ENCODE measurements at regions not wholly inside any gene's neighbourhood (a gene's known extent, or its start where the extent isn't known, plus 50 kb on each side); places are given as distances from the start of the nearest gene placed in this dataset.

DNA sequence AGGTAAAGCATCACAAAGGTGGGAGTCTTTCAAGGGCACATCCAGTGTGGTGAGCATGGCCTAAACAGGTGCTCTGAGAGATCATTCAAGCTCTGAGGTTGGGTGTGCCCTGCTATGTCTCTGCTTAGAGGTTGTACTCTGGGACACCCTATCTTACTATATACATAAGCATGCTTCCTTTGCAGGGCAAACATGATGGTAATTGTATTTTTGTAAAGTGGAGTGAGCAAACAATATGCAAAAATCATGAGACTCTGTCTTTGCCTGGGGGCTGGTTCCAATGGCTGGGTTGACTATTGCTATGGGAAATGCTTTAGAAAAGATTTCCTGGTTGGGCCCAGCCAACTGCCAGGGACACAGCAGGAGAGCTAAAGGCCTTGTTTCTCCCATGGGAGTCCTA lies 315.1 kb upstream of the TLE3 start:
- Histone ChIP-seq H3K27ac (no peak overlapping the region; the same call in 1 of the 2 replicates), H3K36me3 (ENCODE audit: insufficient read depth, low read length) (no peaks in the 10 kb centered on the region), H3K4me3 (no peak overlapping the region; the same call in 1 of the 2 replicates), H3K9me3 (ENCODE audit: low read depth, low read length) (no peaks in the 10 kb centered on the region), H3K9ac (ENCODE audit: insufficient read length) (no peak overlapping the region)
- peak; percentile 45 for DNase-seq (ENCODE audit: low read depth, low spot score)
- TF ChIP-seq FOXP2 (optimal IDR thresholded peaks at IDR 0.05; ENCODE audit: control extremely low read depth, extremely low read length, insufficient read depth): no peak
- TF ChIP-seq POLR2AphosphoS5 (IDR thresholded peaks at IDR 0.05; ENCODE audit: borderline replicate concordance, low read depth, low read length): no peak
- TF ChIP-seq EZH2 (IDR thresholded peaks at IDR 0.05): no peak

DNA sequence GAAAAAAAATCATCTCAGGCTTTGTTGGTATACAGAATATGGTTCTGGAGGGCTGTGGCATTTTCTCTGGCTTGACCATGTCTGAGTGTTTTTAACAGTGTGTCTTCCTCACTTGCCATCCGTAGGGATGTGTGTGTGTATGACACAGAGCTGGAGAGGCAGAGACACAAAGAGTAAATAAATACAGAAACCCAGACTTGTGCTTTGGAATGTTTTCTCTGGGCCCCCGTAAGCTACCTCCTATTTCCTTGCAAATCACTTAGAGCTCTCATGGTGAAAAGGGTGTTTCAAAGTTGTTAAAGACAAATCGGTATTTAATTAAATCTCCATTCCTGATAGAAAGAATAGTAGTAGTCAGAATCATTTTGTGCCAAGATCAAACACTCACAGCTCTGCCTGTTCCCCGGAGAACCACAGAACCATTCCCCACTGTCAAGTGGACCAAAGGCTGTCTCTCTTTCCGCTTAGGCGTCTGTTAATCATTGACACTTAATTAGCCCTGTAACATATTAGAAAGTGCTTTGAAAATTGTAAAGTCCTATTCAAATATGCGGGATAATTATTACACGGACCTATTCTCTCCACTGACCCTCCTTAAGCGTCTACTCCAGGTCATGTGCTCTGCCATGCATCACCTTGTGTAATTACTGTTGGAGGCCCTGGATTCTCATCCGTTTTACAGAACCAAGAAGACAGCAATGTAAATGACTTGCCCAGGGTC lies 313.6 kb upstream of the TLE3 start:
- Histone ChIP-seq H3K9ac (ENCODE audit: insufficient read length) (no peak overlapping the region), H3K4me3 (no peak overlapping the region), H3K36me3 (ENCODE audit: insufficient read depth, low read length) (no peaks in the 10 kb centered on the region), H3K9me3 (ENCODE audit: low read depth, low read length) (no peaks in the 10 kb centered on the region), H3K27ac (no peak overlapping the region)
- DNase-seq (ENCODE audit: low read depth, low spot score): no peak
- TF ChIP-seq FOXP2 (optimal IDR thresholded peaks at IDR 0.05; ENCODE audit: control extremely low read depth, extremely low read length, insufficient read depth) (no peak), EZH2 (IDR thresholded peaks at IDR 0.05) (no peak), POLR2AphosphoS5 (IDR thresholded peaks at IDR 0.05; ENCODE audit: borderline replicate concordance, low read depth, low read length) (no peak)

DNA sequence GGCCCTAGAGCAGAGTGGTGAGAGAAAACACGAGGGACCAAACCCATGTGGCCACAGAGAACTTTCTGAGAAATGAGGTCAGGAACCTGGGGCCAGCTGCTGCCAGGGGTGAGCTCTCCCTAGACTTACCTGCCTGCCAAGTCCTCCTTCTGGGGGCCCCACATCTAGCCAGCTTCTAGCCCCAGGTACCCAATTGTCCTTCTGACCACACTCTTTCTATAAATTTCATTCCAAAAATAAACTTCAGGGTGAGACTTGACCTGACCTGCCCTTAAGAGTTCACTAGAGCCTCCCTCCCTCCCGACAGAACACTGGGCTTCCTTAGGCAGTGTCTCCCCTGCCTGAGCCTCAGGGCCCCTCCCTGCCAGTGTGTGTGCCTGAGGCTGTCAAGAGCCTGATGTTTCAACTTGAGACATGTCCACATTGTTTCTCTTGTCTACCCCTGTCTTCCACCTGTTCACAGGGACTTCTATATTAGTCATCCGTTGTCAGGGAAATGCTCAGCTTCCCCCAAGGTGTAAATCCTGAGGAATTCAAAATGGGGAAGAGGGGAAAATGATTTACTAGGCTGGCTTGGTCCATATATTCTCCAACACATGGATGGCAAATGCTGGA lies 312.8 kb upstream of the TLE3 start:
- DNase-seq (ENCODE audit: low read depth, low spot score): no peak
- TF ChIP-seq POLR2AphosphoS5 (IDR thresholded peaks at IDR 0.05; ENCODE audit: borderline replicate concordance, low read depth, low read length): no peak
- no peak for TF ChIP-seq EZH2 (IDR thresholded peaks at IDR 0.05)
- TF ChIP-seq FOXP2 (optimal IDR thresholded peaks at IDR 0.05; ENCODE audit: control extremely low read depth, extremely low read length, insufficient read depth): no peak
- no peak overlapping the region for H3K4me3 ChIP-seq
- H3K9me3 ChIP-seq (ENCODE audit: low read depth, low read length): no peaks in the 10 kb centered on the region
- no peak overlapping the region for H3K27ac ChIP-seq
- no peak overlapping the region for H3K9ac ChIP-seq (ENCODE audit: insufficient read length)
- H3K36me3 ChIP-seq (ENCODE audit: insufficient read depth, low read length): no peaks in the 10 kb centered on the region

DNA sequence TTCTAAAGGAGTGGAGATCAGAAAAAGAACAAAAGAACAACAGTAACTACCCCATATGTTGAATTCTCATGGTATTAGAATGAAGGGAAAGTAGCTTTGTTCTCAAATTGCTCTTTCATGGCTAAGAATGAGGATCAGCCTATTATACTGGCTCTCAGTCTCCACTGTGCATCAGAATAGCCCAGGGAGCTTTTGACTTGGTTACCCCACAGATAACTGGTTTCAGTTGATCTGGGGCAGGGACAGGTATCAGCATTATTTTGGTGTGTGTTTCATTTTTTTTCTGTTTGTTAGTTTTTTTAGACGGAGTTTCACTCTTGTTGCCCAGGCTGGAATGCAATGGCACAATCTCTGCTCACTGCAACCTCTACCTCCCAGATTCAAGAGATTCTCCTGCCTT lies 311.7 kb upstream of the TLE3 start:
- no peak overlapping the region for H3K4me3 ChIP-seq
- TF ChIP-seq FOXP2 (optimal IDR thresholded peaks at IDR 0.05; ENCODE audit: control extremely low read depth, extremely low read length, insufficient read depth): no peak
- no peak for TF ChIP-seq POLR2AphosphoS5 (IDR thresholded peaks at IDR 0.05; ENCODE audit: borderline replicate concordance, low read depth, low read length)
- no peak for TF ChIP-seq EZH2 (IDR thresholded peaks at IDR 0.05)
- H3K9ac ChIP-seq (ENCODE audit: insufficient read length): no peak overlapping the region
- no peak for DNase-seq (ENCODE audit: low read depth, low spot score)
- H3K36me3 ChIP-seq (ENCODE audit: insufficient read depth, low read length): no peaks in the 10 kb centered on the region
- no peaks in the 10 kb centered on the region for H3K9me3 ChIP-seq (ENCODE audit: low read depth, low read length)
- no peak overlapping the region for H3K27ac ChIP-seq

DNA sequence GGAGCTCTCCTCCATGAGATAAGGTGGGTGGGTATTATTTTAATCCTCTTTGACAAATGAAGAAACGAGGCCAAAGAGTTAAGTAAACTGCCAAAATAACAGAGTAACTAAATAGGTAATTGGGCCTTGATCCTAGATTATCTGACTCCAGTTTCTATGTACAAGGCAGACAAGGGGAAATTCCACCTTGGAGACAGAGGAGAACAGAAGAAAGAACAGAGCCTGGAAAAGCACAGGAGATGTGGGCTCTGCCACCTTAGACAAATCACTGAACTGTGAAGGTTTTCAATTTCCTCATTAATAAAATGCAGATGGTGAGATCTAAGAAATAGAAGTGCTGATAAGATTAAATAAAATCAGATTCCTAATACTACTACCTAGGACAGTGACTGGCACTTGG lies 310.2 kb upstream of the TLE3 start:
- Histone ChIP-seq H3K27ac (no peak overlapping the region), H3K4me3 (no peak overlapping the region), H3K36me3 (ENCODE audit: insufficient read depth, low read length) (no peaks in the 10 kb centered on the region), H3K9me3 (ENCODE audit: low read depth, low read length) (no peaks in the 10 kb centered on the region), H3K9ac (ENCODE audit: insufficient read length) (no peak overlapping the region)
- DNase-seq (ENCODE audit: low read depth, low spot score): no peak
- TF ChIP-seq EZH2 (IDR thresholded peaks at IDR 0.05) (no peak), POLR2AphosphoS5 (IDR thresholded peaks at IDR 0.05; ENCODE audit: borderline replicate concordance, low read depth, low read length) (no peak), FOXP2 (optimal IDR thresholded peaks at IDR 0.05; ENCODE audit: control extremely low read depth, extremely low read length, insufficient read depth) (no peak)

- Histone ChIP-seq H3K4me3 (no peak overlapping the region), H3K9ac (ENCODE audit: insufficient read length) (no peak overlapping the region), H3K36me3 (ENCODE audit: insufficient read depth, low read length) (no peaks in the 10 kb centered on the region), H3K9me3 (ENCODE audit: low read depth, low read length) (no peaks in the 10 kb centered on the region), H3K27ac (no peak overlapping the region)
- no peak for DNase-seq (ENCODE audit: low read depth, low spot score)
- TF ChIP-seq POLR2AphosphoS5 (IDR thresholded peaks at IDR 0.05; ENCODE audit: borderline replicate concordance, low read depth, low read length): no peak
- TF ChIP-seq FOXP2 (optimal IDR thresholded peaks at IDR 0.05; ENCODE audit: control extremely low read depth, extremely low read length, insufficient read depth): no peak
- TF ChIP-seq EZH2 (IDR thresholded peaks at IDR 0.05): no peak
Measured at GRCh38 chr15:70407336-70407670, 309.6 kb upstream of the TLE3 start.

DNA sequence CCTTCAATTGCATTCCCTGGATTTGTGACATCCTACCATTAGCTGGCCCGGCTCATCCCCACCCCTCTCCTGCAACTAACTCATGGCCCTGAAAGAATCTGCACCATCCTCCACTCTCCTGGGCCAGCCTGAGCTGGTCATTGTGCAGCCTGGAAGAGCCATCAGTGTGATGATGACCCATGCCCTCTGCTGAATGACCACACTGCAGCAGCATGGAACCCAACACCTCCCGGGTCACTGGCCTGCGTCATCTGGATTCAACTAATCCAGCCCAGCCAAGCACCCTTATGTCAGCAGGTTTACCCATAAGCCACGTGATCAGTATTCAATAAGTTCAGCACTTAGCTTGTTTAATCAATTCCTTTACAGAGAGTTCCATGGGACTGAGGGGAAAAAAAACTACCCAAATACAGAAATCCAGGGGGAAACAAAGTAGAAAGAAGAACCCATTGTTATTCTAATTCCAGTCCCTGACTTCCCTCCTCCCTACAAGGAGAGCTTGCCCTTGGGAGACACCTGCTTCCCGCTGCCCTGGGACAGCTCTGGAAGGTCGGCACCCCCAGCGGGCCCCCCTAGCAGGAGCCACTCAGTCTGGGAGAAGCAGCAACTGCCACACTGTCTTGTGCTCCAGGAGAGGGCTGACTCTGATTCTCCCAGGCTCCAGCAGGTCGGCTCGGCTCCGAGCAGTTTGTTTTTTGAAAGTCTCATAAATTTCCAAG lies 309.1 kb upstream of the TLE3 start:
- H3K4me3 ChIP-seq: no peak overlapping the region
- H3K27ac ChIP-seq: no peak overlapping the region
- no peaks in the 10 kb centered on the region for H3K9me3 ChIP-seq (ENCODE audit: low read depth, low read length)
- no peak for DNase-seq (ENCODE audit: low read depth, low spot score)
- H3K9ac ChIP-seq (ENCODE audit: insufficient read length): no peak overlapping the region
- H3K36me3 ChIP-seq (ENCODE audit: insufficient read depth, low read length): no peaks in the 10 kb centered on the region
- TF ChIP-seq POLR2AphosphoS5 (IDR thresholded peaks at IDR 0.05; ENCODE audit: borderline replicate concordance, low read depth, low read length) (no peak), FOXP2 (optimal IDR thresholded peaks at IDR 0.05; ENCODE audit: control extremely low read depth, extremely low read length, insufficient read depth) (no peak), EZH2 (IDR thresholded peaks at IDR 0.05) (no peak)

- no peak overlapping the region for H3K27ac ChIP-seq
- H3K9ac ChIP-seq (ENCODE audit: insufficient read length): no peak overlapping the region
- H3K4me3 ChIP-seq: no peak overlapping the region
- H3K9me3 ChIP-seq (ENCODE audit: low read depth, low read length): no peaks in the 10 kb centered on the region
- TF ChIP-seq EZH2 (IDR thresholded peaks at IDR 0.05) (no peak), POLR2AphosphoS5 (IDR thresholded peaks at IDR 0.05; ENCODE audit: borderline replicate concordance, low read depth, low read length) (no peak), FOXP2 (optimal IDR thresholded peaks at IDR 0.05; ENCODE audit: control extremely low read depth, extremely low read length, insufficient read depth) (no peak)
- no peak for DNase-seq (ENCODE audit: low read depth, low spot score)
- no peaks in the 10 kb centered on the region for H3K36me3 ChIP-seq (ENCODE audit: insufficient read depth, low read length)
Measured at GRCh38 chr15:70401709-70402108, 304.0 kb upstream of the TLE3 start.

Data from SK-N-MC (cell line).